Tibial artery (tissue), 4 donors: ENCODE measurements at regions not wholly inside any gene's neighbourhood (a gene's known extent, or its start where the extent isn't known, plus 50 kb on each side); places are given as distances from the start of the nearest gene placed in this dataset.

ENCODE experiments used
- DNase-seq, 2 donors: peaks; one replicate each; pipeline ENCODE4 v3.0.0-alpha.2; 2019
- H3K27ac ChIP-seq, 2 donors: fragments of 200-600 bp; sonication (generic) in 1 of 2; 1 replicate in 1 of 2; 2 replicates in 1 of 2; pipeline ENCODE4 v1.5.1; 2018 to 2019; ENCODE audit warnings: mild to moderate bottlenecking in 1 of 2
- H3K27me3 ChIP-seq, 2 donors: fragments of 200-600 bp; sonication (generic) in 1 of 2; one replicate each; pipeline versions ENCODE4 v1.5.1 to v1.6.0; 2016 to 2019
- H3K36me3 ChIP-seq, 3 donors: fragments of 200-600 bp; sonication (generic) in 2 of 3; one replicate each; pipeline ENCODE4 v1.5.1; 2016 to 2019; ENCODE audit warnings: mild to moderate bottlenecking in 2 of 3
- H3K4me1 ChIP-seq, 4 donors: fragments of 200-600 bp; sonication (generic) in 2 of 4; 1 replicate in 3 of 4; 2 replicates in 1 of 4; pipeline ENCODE4 v1.5.1; 2016 to 2019
- H3K4me3 ChIP-seq, 2 donors: fragments of 200-600 bp; sonication (generic) in 1 of 2; 1 replicate in 1 of 2; 2 replicates in 1 of 2; pipeline ENCODE4 v1.5.1; 2018 to 2019; ENCODE audit warnings: mild to moderate bottlenecking in 2 of 2
- H3K9me3 ChIP-seq, 3 donors: fragments of 200-600 bp; sonication (generic) in 1 of 3; one replicate each; pipeline ENCODE4 v1.5.1; 2016 to 2019
- CTCF ChIP-seq, 2 experiments: fragments of 200-600 bp in 1 of 2; fragments of 450-650 bp in 1 of 2; IDR thresholded peaks; one replicate each; pipeline ENCODE4 v1.5.1; 2017 to 2019; ENCODE audit warnings: antibody characterized with exemption in 2 of 2, mild to moderate bottlenecking in 1 of 2, moderate library complexity in 1 of 2
- intact Hi-C: fragments of 100-400 bp; cut with DNase I; formaldehyde crosslinking; loops from one replicate; pipeline ENCODE4 v1.15.0; 2023; ENCODE audit warnings: low total_unique reads

DNA sequence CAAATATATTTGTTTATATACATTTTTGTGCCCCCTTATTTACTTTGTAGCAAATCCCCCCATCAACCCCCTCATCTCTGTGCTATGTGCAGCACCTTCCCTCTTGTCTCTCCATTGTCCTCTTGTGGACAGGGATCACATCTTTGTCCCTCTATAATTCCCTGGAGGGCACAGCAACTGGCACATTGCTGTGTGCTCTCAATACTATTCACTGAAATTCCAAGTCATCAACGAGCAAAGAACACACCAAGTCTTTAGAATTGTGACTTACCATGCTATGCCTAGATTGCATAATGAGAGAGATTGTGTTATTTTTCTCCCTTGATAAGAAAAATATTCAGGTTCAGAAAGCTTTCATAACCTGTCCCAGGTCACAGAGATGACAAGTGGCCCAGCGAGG lies 54.6 kb upstream of the ACAN start:
- intact Hi-C loops, result no loop called here
- H3K4me1 ChIP-seq, result peaks cover 0 to 56% (median 32%) of the 10 kb centered on the region in 4 donors
- peak overlapping the region; percentile 36 to 72 for H3K27ac ChIP-seq
- no peak for TF ChIP-seq CTCF (IDR thresholded peaks at IDR 0.05)
- H3K4me3 ChIP-seq, result no peak overlapping the region
- H3K27me3 ChIP-seq, result no peaks in the 10 kb centered on the region
- no peaks in the 10 kb centered on the region for H3K9me3 ChIP-seq
- H3K36me3 ChIP-seq, result no peaks in the 10 kb centered on the region
- no peak for DNase-seq

- Histone ChIP-seq H3K36me3 (no peaks in the 10 kb centered on the region), H3K4me1 (peaks cover 0 to 47% (median 28%) of the 10 kb centered on the region in 4 donors), H3K27ac (no peak overlapping the region), H3K4me3 (no peak overlapping the region), H3K9me3 (no peaks in the 10 kb centered on the region), H3K27me3 (no peaks in the 10 kb centered on the region)
- intact Hi-C loops, result no loop called here
- no peak for DNase-seq
- TF ChIP-seq CTCF (IDR thresholded peaks at IDR 0.05), result no peak
Measured at GRCh38 chr15:88749699-88750098, 53.5 kb upstream of the ACAN start.

DNA sequence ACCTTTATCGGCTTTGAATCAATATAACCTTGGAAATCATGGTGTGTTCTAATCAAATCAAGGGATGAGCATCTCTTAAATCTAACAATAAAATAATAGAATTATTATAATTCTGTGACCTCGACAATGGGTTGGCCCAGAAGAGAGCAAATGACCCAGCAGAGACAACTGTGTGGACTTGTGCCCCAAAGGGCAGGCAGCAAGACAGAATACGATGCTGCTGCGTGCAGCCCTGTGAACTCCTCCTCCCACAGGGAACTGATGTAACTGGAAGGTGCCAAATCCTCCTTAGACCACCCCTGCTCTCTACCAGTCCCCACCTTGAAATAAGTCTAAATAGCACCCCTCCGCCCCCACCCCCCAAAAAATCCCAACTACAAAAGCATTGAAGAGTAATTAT lies 50.7 kb upstream of the ACAN start:
- intact Hi-C loops, result no loop called here

GRCh38 chr15:88752951-88753350 lies 50.3 kb upstream of the ACAN start:
- no peak for TF ChIP-seq CTCF (IDR thresholded peaks at IDR 0.05)
- Histone ChIP-seq H3K4me1 (peaks cover 0 to 14% (median 10%) of the 10 kb centered on the region in 4 donors), H3K27ac (no peak overlapping the region), H3K9me3 (no peaks in the 10 kb centered on the region), H3K27me3 (no peaks in the 10 kb centered on the region), H3K4me3 (no peak overlapping the region), H3K36me3 (no peaks in the 10 kb centered on the region)
- DNase-seq, result no peak
- intact Hi-C loops, result no loop called here

More for the DNA sequence above, 50.7 kb upstream of the ACAN start:
- H3K27ac ChIP-seq, result no peak overlapping the region
- H3K36me3 ChIP-seq, result no peaks in the 10 kb centered on the region
- H3K4me3 ChIP-seq, result no peak overlapping the region
- H3K27me3 ChIP-seq, result no peaks in the 10 kb centered on the region
- no peak for DNase-seq
- no peak for TF ChIP-seq CTCF (IDR thresholded peaks at IDR 0.05)
- peaks cover 0 to 19% (median 14%) of the 10 kb centered on the region in 4 donors for H3K4me1 ChIP-seq
- no peaks in the 10 kb centered on the region for H3K9me3 ChIP-seq
